Thyroid gland (tissue), 4 donors: ENCODE measurements at regions not wholly inside any gene's neighbourhood (a gene's known extent, or its start where the extent isn't known, plus 50 kb on each side); places are given as distances from the start of the nearest gene placed in this dataset.

Experiments
- CTCF ChIP-seq, 6 experiments: fragments of 200-600 bp in 3 of 6; fragments of 450-650 bp in 3 of 6; sonication (generic) in 3 of 6; IDR thresholded peaks; one replicate each; pipeline ENCODE4 v1.5.1; 2016 to 2019; ENCODE audit warnings: antibody characterized with exemption in 6 of 6, mild to moderate bottlenecking in 2 of 6, inconsistent platforms in 1 of 6, moderate library complexity in 1 of 6
- POLR2A ChIP-seq, 2 donors: fragments of 450-650 bp; IDR thresholded peaks; one replicate each; pipeline ENCODE4 v1.6.1; 2017; ENCODE audit warnings: antibody characterized with exemption in 2 of 2, mild to moderate bottlenecking in 2 of 2, moderate library complexity in 1 of 2

- TF ChIP-seq POLR2A (IDR thresholded peaks at IDR 0.05) (no peak), CTCF (IDR thresholded peaks at IDR 0.05) (no peak)
These were observed 109.1 kb upstream of the PLEKHG1 start for GRCh38 chr6:150490586-150490985.
